ENCODE measurements at regions not wholly inside any gene's neighbourhood (a gene's known extent, or its start where the extent isn't known, plus 50 kb on each side); places are given as distances from the start of the nearest gene placed in this dataset.

DNA sequence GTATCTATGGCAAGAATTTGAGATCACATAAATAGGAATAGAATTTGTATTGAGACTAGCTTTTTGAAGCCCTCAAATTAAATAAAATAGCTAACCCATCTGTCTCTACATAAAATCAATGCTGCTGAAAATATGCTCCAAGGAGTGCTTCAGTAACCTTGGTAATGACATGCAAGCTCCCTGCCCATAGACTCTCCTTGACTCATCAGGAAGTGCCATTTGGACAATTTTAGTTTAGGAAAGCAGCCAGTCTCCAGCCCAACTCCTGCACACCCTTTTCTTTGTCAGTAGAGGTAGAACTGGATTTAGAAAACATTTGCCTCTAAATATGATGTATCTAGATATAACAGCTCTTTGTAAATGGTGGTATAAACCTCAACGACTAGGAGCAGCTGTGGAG, 69.9 kb upstream of the PTPRZ1 start:
- TF ChIP-seq GATA2 (IDR thresholded peaks at IDR 0.05; ENCODE audit: insufficient read depth, insufficient read length, low read depth, low read length) (no peak), MYC (IDR thresholded peaks at IDR 0.05; ENCODE audit: low read depth, low read length) (no peak), POLR2AphosphoS5 (IDR thresholded peaks at IDR 0.05; ENCODE audit: insufficient read depth, low read depth, low read length) (no peak), EZH2 (IDR thresholded peaks at IDR 0.05; ENCODE audit: borderline replicate concordance, low read depth, low read length, severe bottlenecking) (no peak), POLR2A (IDR thresholded peaks at IDR 0.05; ENCODE audit: low read depth, low read length) (no peak)
- TF ChIP-seq, protein P1, sequence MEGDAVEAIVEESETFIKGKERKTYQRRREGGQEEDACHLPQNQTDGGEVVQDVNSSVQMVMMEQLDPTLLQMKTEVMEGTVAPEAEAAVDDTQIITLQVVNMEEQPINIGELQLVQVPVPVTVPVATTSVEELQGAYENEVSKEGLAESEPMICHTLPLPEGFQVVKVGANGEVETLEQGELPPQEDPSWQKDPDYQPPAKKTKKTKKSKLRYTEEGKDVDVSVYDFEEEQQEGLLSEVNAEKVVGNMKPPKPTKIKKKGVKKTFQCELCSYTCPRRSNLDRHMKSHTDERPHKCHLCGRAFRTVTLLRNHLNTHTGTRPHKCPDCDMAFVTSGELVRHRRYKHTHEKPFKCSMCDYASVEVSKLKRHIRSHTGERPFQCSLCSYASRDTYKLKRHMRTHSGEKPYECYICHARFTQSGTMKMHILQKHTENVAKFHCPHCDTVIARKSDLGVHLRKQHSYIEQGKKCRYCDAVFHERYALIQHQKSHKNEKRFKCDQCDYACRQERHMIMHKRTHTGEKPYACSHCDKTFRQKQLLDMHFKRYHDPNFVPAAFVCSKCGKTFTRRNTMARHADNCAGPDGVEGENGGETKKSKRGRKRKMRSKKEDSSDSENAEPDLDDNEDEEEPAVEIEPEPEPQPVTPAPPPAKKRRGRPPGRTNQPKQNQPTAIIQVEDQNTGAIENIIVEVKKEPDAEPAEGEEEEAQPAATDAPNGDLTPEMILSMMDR (IDR thresholded peaks at IDR 0.05; ENCODE audit: extremely low read depth in 1 of 2, insufficient read depth in 1 of 2, low read depth in 1 of 2, low read length in 2 of 2): no peak
- TF ChIP-seq, protein P2, sequence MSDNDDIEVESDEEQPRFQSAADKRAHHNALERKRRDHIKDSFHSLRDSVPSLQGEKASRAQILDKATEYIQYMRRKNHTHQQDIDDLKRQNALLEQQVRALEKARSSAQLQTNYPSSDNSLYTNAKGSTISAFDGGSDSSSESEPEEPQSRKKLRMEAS (IDR thresholded peaks at IDR 0.05; ENCODE audit: insufficient read depth, insufficient read length): no peak
